ENCODE measurements at regions not wholly inside any gene's neighbourhood (a gene's known extent, or its start where the extent isn't known, plus 50 kb on each side); places are given as distances from the start of the nearest gene placed in this dataset.
A peak's percentile ranks its signal among the peaks of the same experiment; 100 is the strongest.

DNA sequence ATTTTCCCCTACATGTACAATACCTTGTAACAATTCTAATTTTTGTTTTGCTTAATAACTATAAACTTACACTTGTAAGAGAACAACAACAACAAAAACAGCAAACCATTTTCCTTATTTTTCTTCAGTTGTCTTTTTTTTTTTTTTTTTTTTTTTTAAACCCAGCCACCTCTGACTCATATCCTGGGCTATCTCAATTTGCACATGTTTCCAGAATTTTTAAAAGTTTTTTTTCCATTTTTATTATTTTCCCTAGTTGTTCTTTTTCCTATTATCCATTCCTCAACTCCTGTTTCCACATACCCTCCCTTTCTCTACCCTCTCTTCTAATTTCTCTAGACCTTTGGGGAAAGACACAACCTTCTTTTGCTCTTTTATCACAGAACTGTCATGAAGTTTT, 112.5 kb downstream of the EFEMP1 start:
- H3K23ac ChIP-seq (ENCODE audit: low read length in 2 of 2): no peak overlapping the region
- H2AK5ac ChIP-seq (ENCODE audit: low read length, severe bottlenecking): no peak overlapping the region
- H4K91ac ChIP-seq (ENCODE audit: low read length): no peak overlapping the region
- H3K4ac ChIP-seq (ENCODE audit: low read depth in 1 of 2, low read length in 2 of 2): no peak overlapping the region
- H3K27ac ChIP-seq (ENCODE audit: low read length, poor library complexity, severe bottlenecking): no peak overlapping the region
- H3K9me3 ChIP-seq (ENCODE audit: control insufficient read depth, low read length): no peaks in the 10 kb centered on the region
- H3K36me3 ChIP-seq (ENCODE audit: control insufficient read depth in 1 of 2, insufficient read depth in 2 of 2, low read depth in 1 of 2, low read length in 2 of 2): no peaks in the 10 kb centered on the region
- no peak for DNase-seq
- H3K4me1 ChIP-seq (ENCODE audit: control insufficient read depth, insufficient read depth, low read depth, low read length): no peaks in the 10 kb centered on the region
- no peak overlapping the region for H2BK15ac ChIP-seq (ENCODE audit: low read depth, poor library complexity, severe bottlenecking)
- no peaks in the 10 kb centered on the region for H3K79me1 ChIP-seq (replicated peaks; ENCODE audit: low read length, poor library complexity, severe bottlenecking)
- no peak overlapping the region for H2BK120ac ChIP-seq (ENCODE audit: low read depth, low read length)
- H3K9ac ChIP-seq (ENCODE audit: low read length): peak overlapping the region; percentile 79
- H3K27me3 ChIP-seq (ENCODE audit: control insufficient read depth in 1 of 2, insufficient read depth in 1 of 2, low read length in 2 of 2): no peaks in the 10 kb centered on the region
- H2BK12ac ChIP-seq (ENCODE audit: low read length in 2 of 2): no peak overlapping the region
- no peak overlapping the region for H2AFZ ChIP-seq (ENCODE audit: low read depth, low read length)
- H3K18ac ChIP-seq (ENCODE audit: low read depth in 1 of 2, low read length in 2 of 2): no peak overlapping the region
- H3K4me2 ChIP-seq (ENCODE audit: low read length, poor library complexity, severe bottlenecking): no peak overlapping the region
- no peak overlapping the region for H3K14ac ChIP-seq (ENCODE audit: low read length in 2 of 2)
- no peak overlapping the region for H4K8ac ChIP-seq (ENCODE audit: low read length)
- no peak overlapping the region for H2BK5ac ChIP-seq (ENCODE audit: low read depth, low read length, poor library complexity, severe bottlenecking)
- H3K4me3 ChIP-seq (ENCODE audit: insufficient read depth in 1 of 2, low read depth in 1 of 2, low read length in 2 of 2): no peak overlapping the region

DNA sequence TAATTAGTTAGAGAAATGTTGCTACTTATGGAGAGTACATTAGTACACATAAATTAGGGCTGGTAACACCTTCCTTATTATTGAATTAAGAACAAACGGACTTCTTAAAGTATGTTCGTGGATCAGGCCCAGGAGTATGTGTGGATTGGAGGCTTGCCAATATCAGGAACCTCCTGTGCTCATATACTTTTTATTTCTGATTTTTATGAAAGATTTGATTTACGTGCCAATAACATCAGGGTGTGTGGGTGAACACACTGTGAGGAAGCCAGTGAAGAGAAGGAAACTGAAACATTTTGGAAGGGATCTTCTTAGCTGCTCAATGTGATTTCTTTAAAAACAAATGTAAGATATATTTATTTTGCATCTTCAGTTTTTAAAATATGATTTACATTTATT, 113.0 kb downstream of the EFEMP1 start:
- H3K14ac ChIP-seq (ENCODE audit: low read length in 2 of 2): no peak overlapping the region
- no peak overlapping the region for H2BK120ac ChIP-seq (ENCODE audit: low read depth, low read length)
- H2BK12ac ChIP-seq (ENCODE audit: low read length in 2 of 2): no peak overlapping the region
- H3K4ac ChIP-seq (ENCODE audit: low read depth in 1 of 2, low read length in 2 of 2): no peak overlapping the region
- DNase-seq: no peak
- H3K4me3 ChIP-seq (ENCODE audit: insufficient read depth in 1 of 2, low read depth in 1 of 2, low read length in 2 of 2): no peak overlapping the region
- WGBS: 71% methylated on average over 2 of the region's 3 CpGs
- H2AFZ ChIP-seq (ENCODE audit: low read depth, low read length): no peak overlapping the region
- H3K9ac ChIP-seq (ENCODE audit: low read length): peak overlapping the region; percentile 79
- H3K18ac ChIP-seq (ENCODE audit: low read depth in 1 of 2, low read length in 2 of 2): no peak overlapping the region
- no peak overlapping the region for H2AK5ac ChIP-seq (ENCODE audit: low read length, severe bottlenecking)
- H2BK5ac ChIP-seq (ENCODE audit: low read depth, low read length, poor library complexity, severe bottlenecking): no peak overlapping the region
- H3K4me2 ChIP-seq (ENCODE audit: low read length, poor library complexity, severe bottlenecking): no peak overlapping the region
- no peaks in the 10 kb centered on the region for H3K79me1 ChIP-seq (replicated peaks; ENCODE audit: low read length, poor library complexity, severe bottlenecking)
- no peak overlapping the region for H2BK15ac ChIP-seq (ENCODE audit: low read depth, poor library complexity, severe bottlenecking)
- no peak overlapping the region for H4K91ac ChIP-seq (ENCODE audit: low read length)
- no peak overlapping the region for H3K23ac ChIP-seq (ENCODE audit: low read length in 2 of 2)
- no peaks in the 10 kb centered on the region for H3K27me3 ChIP-seq (ENCODE audit: control insufficient read depth in 1 of 2, insufficient read depth in 1 of 2, low read length in 2 of 2)
- no peaks in the 10 kb centered on the region for H3K4me1 ChIP-seq (ENCODE audit: control insufficient read depth, insufficient read depth, low read depth, low read length)
- H3K9me3 ChIP-seq (ENCODE audit: control insufficient read depth, low read length): no peaks in the 10 kb centered on the region
- H3K27ac ChIP-seq (ENCODE audit: low read length, poor library complexity, severe bottlenecking): no peak overlapping the region
- H3K36me3 ChIP-seq (ENCODE audit: control insufficient read depth in 1 of 2, insufficient read depth in 2 of 2, low read depth in 1 of 2, low read length in 2 of 2): no peaks in the 10 kb centered on the region
- no peak overlapping the region for H4K8ac ChIP-seq (ENCODE audit: low read length)

DNA sequence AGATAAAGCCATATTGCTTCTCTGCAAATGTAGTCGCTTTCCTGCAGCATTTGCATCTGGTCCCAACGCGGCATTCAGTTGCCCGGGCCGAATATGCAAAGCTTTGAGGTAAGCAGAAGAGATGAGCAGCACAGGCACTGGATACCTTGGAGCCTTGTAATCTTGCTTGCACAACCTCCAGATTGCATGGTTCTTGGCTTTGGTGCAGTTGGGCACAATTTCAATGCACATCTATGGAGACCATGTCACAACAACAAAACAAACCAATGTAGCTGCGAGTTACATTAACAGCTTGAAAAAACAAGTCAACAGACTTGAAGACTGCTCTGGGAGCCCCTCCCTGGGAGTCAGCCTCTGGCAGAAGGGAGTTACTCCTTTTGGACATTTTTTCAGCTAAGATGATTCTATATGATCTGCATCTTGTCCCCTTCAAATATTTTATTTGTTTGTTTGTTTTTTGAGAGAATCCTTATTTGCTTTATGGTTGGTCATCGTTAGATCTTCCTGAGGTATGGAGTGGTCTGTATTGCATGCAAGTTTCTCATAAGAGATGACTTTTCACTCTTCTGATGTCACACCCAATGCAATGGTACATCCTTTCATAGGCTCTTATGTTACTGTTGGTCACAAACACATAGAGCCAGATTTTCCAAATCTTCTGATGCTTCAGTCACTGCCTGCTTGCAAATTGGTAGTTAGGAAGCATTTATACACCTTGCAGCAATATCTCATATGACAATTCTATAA, 113.5 kb downstream of the EFEMP1 start:
- Histone ChIP-seq H2AFZ (ENCODE audit: low read depth, low read length) (no peak overlapping the region), H4K91ac (ENCODE audit: low read length) (no peak overlapping the region), H3K4me3 (ENCODE audit: insufficient read depth in 1 of 2, low read depth in 1 of 2, low read length in 2 of 2) (no peak overlapping the region), H3K27me3 (ENCODE audit: control insufficient read depth in 1 of 2, insufficient read depth in 1 of 2, low read length in 2 of 2) (no peaks in the 10 kb centered on the region), H2BK5ac (ENCODE audit: low read depth, low read length, poor library complexity, severe bottlenecking) (no peak overlapping the region), H3K9me3 (ENCODE audit: control insufficient read depth, low read length) (no peaks in the 10 kb centered on the region), H3K27ac (ENCODE audit: low read length, poor library complexity, severe bottlenecking) (no peak overlapping the region), H3K18ac (ENCODE audit: low read depth in 1 of 2, low read length in 2 of 2) (no peak overlapping the region), H2BK15ac (ENCODE audit: low read depth, poor library complexity, severe bottlenecking) (no peak overlapping the region), H3K14ac (ENCODE audit: low read length in 2 of 2) (no peak overlapping the region), H2BK12ac (ENCODE audit: low read length in 2 of 2) (no peak overlapping the region), H3K23ac (ENCODE audit: low read length in 2 of 2) (no peak overlapping the region), H4K8ac (ENCODE audit: low read length) (no peak overlapping the region), H2AK5ac (ENCODE audit: low read length, severe bottlenecking) (no peak overlapping the region), H3K4me1 (ENCODE audit: control insufficient read depth, insufficient read depth, low read depth, low read length) (no peaks in the 10 kb centered on the region), H3K79me1 (replicated peaks; ENCODE audit: low read length, poor library complexity, severe bottlenecking) (no peaks in the 10 kb centered on the region), H3K9ac (ENCODE audit: low read length) (peak overlapping the region; percentile 79), H3K4ac (ENCODE audit: low read depth in 1 of 2, low read length in 2 of 2) (no peak overlapping the region), H3K4me2 (ENCODE audit: low read length, poor library complexity, severe bottlenecking) (no peak overlapping the region), H2BK120ac (ENCODE audit: low read depth, low read length) (no peak overlapping the region), H3K36me3 (ENCODE audit: control insufficient read depth in 1 of 2, insufficient read depth in 2 of 2, low read depth in 1 of 2, low read length in 2 of 2) (no peaks in the 10 kb centered on the region)
- no peak for DNase-seq
- WGBS: 88% methylated on average over 7 of the region's 7 CpGs

DNA sequence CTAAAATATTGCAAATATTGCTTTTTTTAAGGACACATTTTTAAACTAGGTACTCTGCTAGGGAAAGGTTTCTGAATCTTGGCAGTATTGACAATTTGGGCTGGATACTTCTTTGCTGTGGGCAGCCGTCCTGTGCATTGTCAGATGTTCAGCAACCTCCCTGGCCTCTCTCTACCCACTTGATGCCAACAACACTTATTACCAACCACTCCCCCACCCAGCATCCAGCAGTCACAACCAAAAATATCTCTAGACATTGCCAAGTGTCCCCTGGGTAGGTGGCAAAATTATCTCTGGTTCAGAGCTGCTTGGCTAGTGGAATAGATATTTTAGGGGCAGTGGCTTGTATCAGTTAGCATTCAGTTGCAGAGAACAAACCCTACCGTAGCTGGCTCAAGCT, 114.3 kb upstream of the PNPT1 start:
- H3K4me3 ChIP-seq (ENCODE audit: insufficient read depth in 1 of 2, low read depth in 1 of 2, low read length in 2 of 2): no peak overlapping the region
- no peak overlapping the region for H3K4ac ChIP-seq (ENCODE audit: low read depth in 1 of 2, low read length in 2 of 2)
- H4K8ac ChIP-seq (ENCODE audit: low read length): no peak overlapping the region
- 98% methylated on average over 2 of the region's 2 CpGs for WGBS
- no peak overlapping the region for H3K4me2 ChIP-seq (ENCODE audit: low read length, poor library complexity, severe bottlenecking)
- H3K23ac ChIP-seq (ENCODE audit: low read length in 2 of 2): no peak overlapping the region
- DNase-seq: no peak
- no peak overlapping the region for H2BK120ac ChIP-seq (ENCODE audit: low read depth, low read length)
- no peak overlapping the region for H4K91ac ChIP-seq (ENCODE audit: low read length)
- no peaks in the 10 kb centered on the region for H3K27me3 ChIP-seq (ENCODE audit: control insufficient read depth in 1 of 2, insufficient read depth in 1 of 2, low read length in 2 of 2)
- H3K14ac ChIP-seq (ENCODE audit: low read length in 2 of 2): no peak overlapping the region
- no peak overlapping the region for H2AFZ ChIP-seq (ENCODE audit: low read depth, low read length)
- H3K27ac ChIP-seq (ENCODE audit: low read length, poor library complexity, severe bottlenecking): no peak overlapping the region
- H2BK5ac ChIP-seq (ENCODE audit: low read depth, low read length, poor library complexity, severe bottlenecking): no peak overlapping the region
- H3K79me1 ChIP-seq (replicated peaks; ENCODE audit: low read length, poor library complexity, severe bottlenecking): no peaks in the 10 kb centered on the region
- no peaks in the 10 kb centered on the region for H3K9me3 ChIP-seq (ENCODE audit: control insufficient read depth, low read length)
- no peak overlapping the region for H2BK15ac ChIP-seq (ENCODE audit: low read depth, poor library complexity, severe bottlenecking)
- no peaks in the 10 kb centered on the region for H3K36me3 ChIP-seq (ENCODE audit: control insufficient read depth in 1 of 2, insufficient read depth in 2 of 2, low read depth in 1 of 2, low read length in 2 of 2)
- H3K9ac ChIP-seq (ENCODE audit: low read length): no peak overlapping the region
- no peaks in the 10 kb centered on the region for H3K4me1 ChIP-seq (ENCODE audit: control insufficient read depth, insufficient read depth, low read depth, low read length)
- no peak overlapping the region for H3K18ac ChIP-seq (ENCODE audit: low read depth in 1 of 2, low read length in 2 of 2)
- no peak overlapping the region for H2AK5ac ChIP-seq (ENCODE audit: low read length, severe bottlenecking)
- H2BK12ac ChIP-seq (ENCODE audit: low read length in 2 of 2): no peak overlapping the region

Data from mesenchymal stem cell (in vitro differentiated cells and primary cell).